SK-N-SH (cell line): ENCODE measurements at regions not wholly inside any gene's neighbourhood (a gene's known extent, or its start where the extent isn't known, plus 50 kb on each side); places are given as distances from the start of the nearest gene placed in this dataset.
A peak's percentile ranks its signal among the peaks of the same experiment; 100 is the strongest.

ENCODE experiments used
- CTCF ChIA-PET: fragments of 300-600, 350-600 bp; formaldehyde crosslinking; extraction: SDS; loops from one replicate; lab custom pipeline; 2021; lab: Yijun Ruan, JAX
- POLR2A ChIA-PET: fragments of 350-600 bp; sonication (Branson Sonifier 250); formaldehyde crosslinking; extraction: SDS; loops from one replicate; lab custom pipeline; 2020; ENCODE audit warnings: antibody characterized with exemption, inconsistent platforms; lab: Yijun Ruan, JAX
- DNase-seq: peaks from one replicate; pipeline ENCODE4 v3.0.0; 2012
- H2AFZ ChIP-seq: fragments of 200-600 bp; sonication (generic); 2 replicates; pipeline ENCODE4 v1.8.1; 2016; ENCODE audit warnings: antibody characterized with exemption, mild to moderate bottlenecking, low read depth
- H3F3A ChIP-seq: fragments of 200-600 bp; sonication (generic); replicated peaks from 2 replicates; pipeline ENCODE3; 2016; ENCODE audit warnings: antibody characterized with exemption, mild to moderate bottlenecking; ENCODE audit not compliant: insufficient read depth
- H3K27ac ChIP-seq, 2 experiments: fragments of 200-500 bp in 1 of 2; fragments of 200-600 bp in 1 of 2; sonication (Bioruptor generic) in 1 of 2; sonication (generic), shearing (Covaris generic) in 1 of 2; 2 replicates each; pipeline versions ENCODE4 v1.5.1 to v1.6.1; 2014 to 2016; ENCODE audit warnings: low read depth in 2 of 2, inconsistent platforms in 1 of 2, low read length in 1 of 2, mild to moderate bottlenecking in 1 of 2, mixed read lengths in 1 of 2
- H3K27me3 ChIP-seq: fragments of 200-600 bp; sonication (generic), shearing (Covaris generic); 2 replicates; pipeline ENCODE4 v1.6.1; 2016; ENCODE audit warnings: mixed run types; ENCODE audit not compliant: insufficient read depth
- H3K36me3 ChIP-seq, 2 experiments: fragments of 200-500 bp in 1 of 2; fragments of 200-600 bp in 1 of 2; sonication (Bioruptor generic) in 1 of 2; sonication (generic) in 1 of 2; replicated peaks in 1 of 2; 2 replicates each; pipeline versions ENCODE3 to v1.5.1; 2014 to 2016; ENCODE audit warnings: low read length in 1 of 2, mild to moderate bottlenecking in 1 of 2; ENCODE audit not compliant: insufficient read depth in 2 of 2, control insufficient read depth in 1 of 2
- H3K4me1 ChIP-seq, 2 experiments: fragments of 200-500 bp in 1 of 2; fragments of 200-600 bp in 1 of 2; sonication (Bioruptor generic) in 1 of 2; sonication (generic), shearing (Covaris generic) in 1 of 2; 2 replicates each; pipeline versions ENCODE4 v1.5.1 to v1.6.1; 2014 to 2016; ENCODE audit warnings: low read depth in 1 of 2, low read length in 1 of 2, mixed run types in 1 of 2; ENCODE audit not compliant: insufficient read depth in 2 of 2, control insufficient read depth in 1 of 2
- H3K4me2 ChIP-seq: fragments of 200-600 bp; sonication (generic), shearing (Covaris generic); 2 replicates; pipeline ENCODE4 v1.6.1; 2017; ENCODE audit warnings: mixed run types
- H3K4me3 ChIP-seq, 2 experiments: fragments of 200-500 bp in 1 of 2; fragments of 200-600 bp in 1 of 2; sonication (Bioruptor generic) in 1 of 2; sonication (generic), shearing (Covaris generic) in 1 of 2; 2 replicates each; pipeline versions ENCODE4 v1.5.1 to v1.8.1; 2014 to 2016; ENCODE audit warnings: low read depth in 2 of 2, inconsistent platforms in 1 of 2, low read length in 1 of 2, mild to moderate bottlenecking in 1 of 2, mixed read lengths in 1 of 2, moderate library complexity in 1 of 2
- H3K79me2 ChIP-seq: fragments of 200-600 bp; sonication (generic); 2 replicates; pipeline ENCODE4 v1.8.1; 2017; ENCODE audit warnings: mild to moderate bottlenecking; ENCODE audit not compliant: insufficient read depth
- H3K9ac ChIP-seq: fragments of 200-600 bp; sonication (generic); 2 replicates; pipeline ENCODE4 v1.6.1; 2017; ENCODE audit warnings: mixed run types
- H3K9me2 ChIP-seq: fragments of 200-600 bp; sonication (generic); 2 replicates; pipeline ENCODE4 v1.6.1; 2017; ENCODE audit warnings: mixed run types
- H3K9me3 ChIP-seq: fragments of 200-600 bp; sonication (generic); 2 replicates; pipeline ENCODE4 v1.6.1; 2017; ENCODE audit warnings: mixed run types, mild to moderate bottlenecking, moderate library complexity
- H4K20me1 ChIP-seq: fragments of 200-600 bp; sonication (generic); 2 replicates; pipeline ENCODE4 v1.6.1; 2017; ENCODE audit warnings: mild to moderate bottlenecking, mixed run types; ENCODE audit not compliant: insufficient read depth
- ELF1 ChIP-seq: IDR thresholded peaks from 2 replicates; pipeline ENCODE4 v1.4.0; 2012
- MEF2A ChIP-seq: IDR thresholded peaks from 2 replicates; pipeline ENCODE4 v1.4.0; 2012; ENCODE audit warnings: low read depth, borderline replicate concordance
- MXI1 ChIP-seq: IDR thresholded peaks from 2 replicates; pipeline ENCODE4 v1.6.1; 2012; ENCODE audit warnings: mild to moderate bottlenecking, low read depth, low read length, improper control_type of control experiment
- NFIC ChIP-seq: IDR thresholded peaks from 2 replicates; pipeline ENCODE4 v1.4.0; 2012; ENCODE audit warnings: borderline replicate concordance
- NRF1 ChIP-seq: IDR thresholded peaks from 2 replicates; pipeline ENCODE4 v1.6.1; 2012; ENCODE audit warnings: low read depth, mild to moderate bottlenecking, low read length
- PBX3 ChIP-seq: IDR thresholded peaks from 2 replicates; pipeline ENCODE4; 2012
- RCOR1 ChIP-seq: fragments of 150-350 bp; IDR thresholded peaks from 2 replicates; pipeline ENCODE4 v1.6.1; 2017; ENCODE audit warnings: antibody characterized with exemption, low read length
- REST ChIP-seq: IDR thresholded peaks from 2 replicates; pipeline ENCODE4 v1.6.1; 2012; ENCODE audit warnings: mild to moderate bottlenecking, low read depth, low read length, moderate library complexity
- SIN3A ChIP-seq: IDR thresholded peaks from 2 replicates; pipeline ENCODE4 v1.6.1; 2012; ENCODE audit warnings: low read depth, mild to moderate bottlenecking, low read length, moderate library complexity, borderline replicate concordance
- TAF1 ChIP-seq: IDR thresholded peaks from 2 replicates; pipeline ENCODE4 v1.6.1; 2012; ENCODE audit warnings: low read depth, mild to moderate bottlenecking, low read length, moderate library complexity, borderline replicate concordance
- USF2 ChIP-seq: fragments of 150-350 bp; IDR thresholded peaks from 2 replicates; pipeline ENCODE4 v1.6.1; 2017; ENCODE audit warnings: antibody characterized with exemption, low read length, low read depth, borderline replicate concordance
- WGBS: methylation state at CpG from one replicate; pipeline ENCODE4 v1.1.6; 2017; ENCODE audit warnings: low lambda C conversion rate; 5-methylcytosine and 5-hydroxymethylcytosine counted together

DNA sequence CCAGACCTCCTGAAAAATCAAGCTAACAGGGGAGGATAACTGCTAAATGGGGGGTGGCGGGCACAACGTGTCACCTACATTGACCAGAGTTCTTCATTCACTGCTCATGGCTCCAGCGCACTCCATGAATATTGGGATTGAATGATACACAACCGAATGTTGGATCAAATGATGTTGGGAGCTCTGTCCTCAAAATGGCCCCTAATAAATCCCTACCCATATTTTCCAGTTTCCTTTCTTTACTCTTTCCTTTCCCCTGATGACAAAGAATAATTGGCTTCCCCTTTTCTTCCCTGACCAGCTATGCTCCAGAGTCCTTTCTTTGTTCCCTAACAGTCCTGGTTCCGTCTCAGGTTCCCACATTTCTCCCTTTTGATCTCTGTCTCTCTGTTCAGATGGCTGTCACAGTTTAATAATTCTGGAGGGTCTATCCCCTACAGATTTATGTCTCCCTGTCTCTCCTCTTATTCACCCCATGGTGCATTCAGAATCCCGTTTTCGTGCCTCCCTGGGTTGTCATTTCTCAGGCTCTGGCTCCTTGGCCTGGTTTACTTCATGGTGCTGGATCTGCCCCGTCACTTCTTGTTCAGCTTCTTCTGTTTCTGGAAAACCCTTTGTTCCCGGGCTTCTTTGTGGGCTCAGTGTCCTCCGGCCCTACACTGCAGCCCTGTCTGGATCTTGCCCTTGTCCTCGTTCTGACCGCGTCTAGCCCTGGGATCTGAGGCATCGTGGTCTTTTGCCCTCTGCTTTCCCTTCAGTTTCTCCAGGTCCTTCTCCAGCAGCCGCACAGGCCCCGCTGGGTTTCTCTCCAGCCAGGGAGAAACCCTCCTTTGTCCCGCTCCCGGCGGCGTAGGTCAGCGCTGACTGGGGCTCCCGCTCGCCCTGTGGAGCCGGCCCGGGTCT is 78.3 kb downstream of the NDUFS5 start:
- Histone ChIP-seq H3K79me2 (peaks cover 56% of the 10 kb centered on the region), H3K9ac (peak overlapping the region; percentile 80), H2AFZ (peak overlapping the region; percentile 75; the same call in 1 of the 2 replicates), H3K9me3 (no peaks in the 10 kb centered on the region), H3K4me1 (peaks cover 29 to 38% of the 10 kb centered on the region in 2 experiments), H3K4me2 (peak overlapping the region; percentile 94), H3K36me3 (no peaks in the 10 kb centered on the region), H3K4me3 (peak overlapping the region; percentile 78 to 92), H3K27me3 (no peaks in the 10 kb centered on the region), H3K27ac (peak overlapping the region; percentile 83 to 86), H3F3A (peaks cover 23% of the 10 kb centered on the region), H4K20me1 (peaks cover 23% of the 10 kb centered on the region), H3K9me2 (no peaks in the 10 kb centered on the region)
- ChIA-PET CTCF (interaction anchor here (0.7 to 10.9 kb wide), 9 partner anchors 12 to 597 kb away, joined by 3 to 188 read pairs (median 4); no protein-coding TSS in a partner anchor), POLR2A (interaction anchor here (0.7 kb wide), 1 partner anchor 154 kb away, joined by 3 read pairs; no protein-coding TSS in a partner anchor)
- TF ChIP-seq ELF1 (no peak), NRF1 (no peak), RCOR1 (no peak), REST (no peak), TAF1 (no peak), NFIC (no peak), PBX3 (no peak), MXI1 (no peak)
- WGBS, result 30% methylated on average over 25 of the region's 25 CpGs
- no peak for DNase-seq

- CTCF ChIA-PET, result interaction anchor here (1.0 to 10.9 kb wide), 10 partner anchors 26 to 597 kb away, joined by 3 to 188 read pairs (median 4); no protein-coding TSS in a partner anchor
- H3K79me2 ChIP-seq, result peaks cover 63% of the 10 kb centered on the region
- H4K20me1 ChIP-seq, result peaks cover 26% of the 10 kb centered on the region
- H3K27ac ChIP-seq, result peak overlapping the region; percentile 83 to 86
- peak; percentile 91 for DNase-seq
- peak overlapping the region; percentile 78 to 92 for H3K4me3 ChIP-seq
- WGBS, result 0% methylated on average over 23 of the region's 116 CpGs
- H3K9me2 ChIP-seq, result no peaks in the 10 kb centered on the region
- POLR2A ChIA-PET, result interaction anchor here (0.7 to 1.7 kb wide), 2 partner anchors 22 to 586 kb away, joined by 3 to 4 read pairs; partner anchors contain the start of gene HPCAL4
- H3K9ac ChIP-seq, result peak overlapping the region; percentile 80
- TF ChIP-seq MEF2A (no peak), SIN3A (0 out of 2 replicates have a peak, but pooled peaks have one; percentile 46), TAF1 (peak; percentile 64), USF2 (no peak), MXI1 (peak; percentile 24; the same call in 1 of the 2 replicates)
- no peaks in the 10 kb centered on the region for H3K27me3 ChIP-seq
- H3K4me2 ChIP-seq, result peak overlapping the region; percentile 94
- H3F3A ChIP-seq, result peaks cover 26% of the 10 kb centered on the region
- H3K9me3 ChIP-seq, result no peaks in the 10 kb centered on the region
- H3K4me1 ChIP-seq, result peaks cover 29 to 43% of the 10 kb centered on the region in 2 experiments
- H3K36me3 ChIP-seq, result no peaks in the 10 kb centered on the region
- peak overlapping the region; percentile 75; the same call in 1 of the 2 replicates for H2AFZ ChIP-seq
These were observed 79.1 kb downstream of the NDUFS5 start for GRCh38 chr1:39105061-39105840.
